HCT116 (cell line): ENCODE measurements at regions not wholly inside any gene's neighbourhood (a gene's known extent, or its start where the extent isn't known, plus 50 kb on each side); places are given as distances from the start of the nearest gene placed in this dataset.

Experiments used
- ATAC-seq: fragments of 200-7000 bp; cut with Tn5 transposase; 2 replicates; pipeline ENCODE4 v1.9.1; 2020; ENCODE audit warnings: mild to moderate bottlenecking, moderate library complexity
- BruUV-seq: library from RNA; stranded (reverse); fragments of 400-500 nt; replicated peaks from 2 replicates; lab custom pipeline; 2021; lab: Mats Ljungman, UMichigan
- CTCF ChIA-PET: fragments of 300-600 bp; sonication (Branson Sonifier 250); formaldehyde crosslinking; loops from one replicate; lab custom pipeline; 2021; ENCODE audit warnings: antibody characterized with exemption; lab: Charles Lee
- POLR2A ChIA-PET: fragments of 300-600, 350-600 bp; sonication (Branson Sonifier 250); formaldehyde crosslinking; loops from one replicate; lab custom pipeline; 2021; ENCODE audit warnings: antibody characterized with exemption; lab: Charles Lee
- RAD21 ChIA-PET, 2 experiments: fragments of 300-600 bp; sonication (Branson Sonifier 250); formaldehyde crosslinking; loops; one replicate each; lab custom pipeline; 2023; ENCODE audit warnings: low total read pairs in 2 of 2; ENCODE audit not compliant: uncharacterized antibody in 2 of 2, unreplicated experiment in 2 of 2, low non-redundant PET in 1 of 2; lab: Charles Lee
- DNase-seq: peaks from one replicate; pipeline ENCODE4 v3.0.0-alpha.2; 2010; ENCODE audit warnings: low read depth, low spot score
- H2AFZ ChIP-seq: fragments of 200-600 bp; shearing (Covaris generic), sonication (generic); 2 replicates; pipeline ENCODE4 v1.6.1; 2017; ENCODE audit warnings: low read depth, mixed run types, mixed read lengths, antibody characterized with exemption, low read length; ENCODE audit not compliant: poor library complexity, severe bottlenecking
- H3K27ac ChIP-seq: 2 replicates; pipeline ENCODE4 v1.5.1; 2012; ENCODE audit warnings: low read depth, low read length
- H3K27me3 ChIP-seq: fragments of 200-600 bp; sonication (generic); 2 replicates; pipeline ENCODE4 v1.6.1; 2016; ENCODE audit warnings: mixed run types, low read length, mixed read lengths; ENCODE audit not compliant: insufficient read depth
- H3K36me3 ChIP-seq, 2 experiments: fragments of 200-500 bp in 1 of 2; fragments of 200-600 bp in 1 of 2; sonication (Bioruptor generic) in 1 of 2; sonication (generic) in 1 of 2; 2 replicates each; pipeline versions ENCODE4 v1.5.1 to v1.6.1; 2014 to 2016; ENCODE audit warnings: low read length in 2 of 2, inconsistent platforms in 1 of 2, mixed read lengths in 1 of 2, mixed run types in 1 of 2; ENCODE audit not compliant: insufficient read depth in 2 of 2, control insufficient read depth in 1 of 2
- H3K4me1 ChIP-seq, 2 experiments: fragments of 200-600 bp in 1 of 2; sonication (generic) in 1 of 2; 2 replicates each; pipeline versions ENCODE4 v1.5.1 to v1.6.1; 2012 to 2017; ENCODE audit warnings: low read length in 2 of 2, inconsistent platforms in 1 of 2, mild to moderate bottlenecking in 1 of 2, mixed read lengths in 1 of 2, mixed run types in 1 of 2, moderate library complexity in 1 of 2; ENCODE audit not compliant: insufficient read depth in 2 of 2, control insufficient read depth in 1 of 2
- H3K4me2 ChIP-seq: fragments of 200-600 bp; sonication (generic); 2 replicates; pipeline ENCODE4 v1.6.1; 2017; ENCODE audit warnings: mixed run types, low read length, mixed read lengths
- H3K4me3 ChIP-seq, 2 experiments: fragments of 200-600 bp in 1 of 2; sonication (generic) in 1 of 2; replicated peaks in 1 of 2; 2 replicates each; pipeline ENCODE4 v1.5.1; 2011 to 2016; ENCODE audit warnings: low read length in 2 of 2, control low read depth in 1 of 2, low read depth in 1 of 2, mild to moderate bottlenecking in 1 of 2, mixed read lengths in 1 of 2, mixed run types in 1 of 2
- H3K79me2 ChIP-seq: fragments of 200-600 bp; sonication (generic); 2 replicates; pipeline ENCODE4 v1.6.1; 2017; ENCODE audit warnings: mild to moderate bottlenecking, mixed run types, low read length, moderate library complexity, mixed read lengths; ENCODE audit not compliant: insufficient read depth
- H3K9ac ChIP-seq: fragments of 200-600 bp; sonication (generic); 2 replicates; pipeline ENCODE4 v1.6.1; 2016; ENCODE audit warnings: low read length, mixed read lengths
- H3K9me2 ChIP-seq: fragments of 200-600 bp; sonication (generic), shearing (Covaris generic); 2 replicates; pipeline ENCODE4 v1.6.1; 2017; ENCODE audit warnings: mixed run types, mild to moderate bottlenecking, moderate library complexity; ENCODE audit not compliant: insufficient read depth
- H3K9me3 ChIP-seq, 2 experiments: fragments of 200-500 bp in 1 of 2; fragments of 200-600 bp in 1 of 2; sonication (Bioruptor generic) in 1 of 2; sonication (generic) in 1 of 2; 2 replicates each; pipeline ENCODE4 v1.6.1; 2014 to 2017; ENCODE audit warnings: low read length in 2 of 2, mixed read lengths in 2 of 2, inconsistent platforms in 1 of 2, low read depth in 1 of 2, mild to moderate bottlenecking in 1 of 2, mixed run types in 1 of 2, moderate library complexity in 1 of 2; ENCODE audit not compliant: control insufficient read depth in 1 of 2, insufficient read depth in 1 of 2
- H4K20me1 ChIP-seq: fragments of 200-600 bp; sonication (generic), shearing (Covaris generic); 2 replicates; pipeline ENCODE4 v1.6.1; 2017; ENCODE audit warnings: mixed run types, mild to moderate bottlenecking, moderate library complexity; ENCODE audit not compliant: insufficient read depth
- CBX3 ChIP-seq: IDR thresholded peaks from 2 replicates; pipeline ENCODE4 v1.6.1; 2012; ENCODE audit warnings: low read depth
- CEBPB ChIP-seq: IDR thresholded peaks from 2 replicates; pipeline ENCODE4 v1.6.1; 2012; ENCODE audit warnings: low read depth
- EGR1 ChIP-seq: IDR thresholded peaks from 2 replicates; pipeline ENCODE4 v1.6.1; 2012; ENCODE audit warnings: low read depth
- ELF1 ChIP-seq: IDR thresholded peaks from 2 replicates; pipeline ENCODE4 v1.6.1; 2012; ENCODE audit warnings: low read depth, borderline replicate concordance
- FOSL1 ChIP-seq: IDR thresholded peaks from 2 replicates; pipeline ENCODE4 v1.6.1; 2012; ENCODE audit warnings: low read depth
- JUND ChIP-seq: IDR thresholded peaks from 2 replicates; pipeline ENCODE4 v1.6.1; 2012
- POLR2A ChIP-seq: IDR thresholded peaks from 2 replicates; pipeline ENCODE4 v1.7.0; 2011; ENCODE audit warnings: borderline replicate concordance; ENCODE audit not compliant: insufficient read depth, insufficient read length; ENCODE audit errors: extremely low read depth
- RAD21 ChIP-seq: IDR thresholded peaks from 2 replicates; pipeline ENCODE4 v1.6.1; 2012; ENCODE audit warnings: low read depth, mild to moderate bottlenecking
- SP1 ChIP-seq: IDR thresholded peaks from 2 replicates; pipeline ENCODE4 v1.6.1; 2012; ENCODE audit warnings: low read depth
- SRF ChIP-seq: IDR thresholded peaks from 2 replicates; pipeline ENCODE4 v1.6.1; 2012; ENCODE audit warnings: low read depth
- YY1 ChIP-seq: IDR thresholded peaks from 2 replicates; pipeline ENCODE4 v1.6.1; 2011; ENCODE audit warnings: low read length, low read depth, moderate library complexity, mild to moderate bottlenecking; ENCODE audit not compliant: insufficient replicate concordance; ENCODE audit errors: extremely low read depth
- ZFX ChIP-seq: fragments of 450-650 bp; IDR thresholded peaks from 2 replicates; pipeline ENCODE4 v1.6.1; 2017
- ZNF274 ChIP-seq: fragments of 200-500 bp; sonication (Bioruptor generic); IDR thresholded peaks from 2 replicates; pipeline ENCODE4 v1.6.1; 2014; ENCODE audit warnings: mild to moderate bottlenecking, low read depth, low read length, inconsistent platforms
- intact Hi-C: fragments of 100-400 bp; cut with micrococcal nuclease; formaldehyde crosslinking; loops from 2 replicates; pipeline ENCODE4 v1.10.0; 2022
- TF ChIP-seq, protein P1 (sequence below): IDR thresholded peaks from 2 replicates; pipeline ENCODE4 v1.6.1; 2012
- TF ChIP-seq, protein P2 (sequence below): IDR thresholded peaks from 2 replicates; pipeline ENCODE4 v1.6.1; 2012
- TF ChIP-seq, protein P3 (sequence below): IDR thresholded peaks from 2 replicates; pipeline ENCODE4 v1.6.1; 2011; ENCODE audit warnings: mild to moderate bottlenecking, low read length, moderate library complexity; ENCODE audit not compliant: insufficient replicate concordance; ENCODE audit errors: extremely low read depth
- TF ChIP-seq, protein P4 (sequence below), 3 experiments: fragments of 200-600 bp in 1 of 3; sonication (generic) in 1 of 3; IDR thresholded peaks in 2 of 3; conservative IDR thresholded peaks in 1 of 3; 2 replicates each; pipeline ENCODE4 v1.5.1; 2012 to 2017; ENCODE audit warnings: low read depth in 2 of 3, low read length in 2 of 3, antibody characterized with exemption in 1 of 3, borderline replicate concordance in 1 of 3, control low read depth in 1 of 3, mild to moderate bottlenecking in 1 of 3, mixed read lengths in 1 of 3, mixed run types in 1 of 3, moderate library complexity in 1 of 3; ENCODE audit not compliant: insufficient read depth in 1 of 3

DNA sequence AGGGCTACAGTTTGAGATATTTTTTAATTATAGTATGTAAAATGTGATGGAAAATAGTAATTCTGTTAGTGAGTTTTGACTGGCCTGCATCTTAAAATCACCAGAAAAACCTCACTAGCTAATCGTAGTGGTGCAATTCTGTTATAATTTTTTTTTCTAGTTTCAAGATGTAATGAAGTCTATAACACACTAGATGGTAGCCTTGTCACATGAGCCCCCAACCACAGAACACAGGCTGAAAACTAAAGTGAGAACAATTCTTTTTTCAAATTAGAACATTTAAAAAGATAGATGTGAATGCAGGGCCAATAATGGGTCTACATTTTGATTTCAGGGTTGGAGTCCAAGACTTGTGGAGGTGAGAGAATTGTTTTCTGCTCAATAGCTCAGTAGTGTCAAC lies 83.3 kb upstream of the KCNH8 start:
- ChIA-PET RAD21 (no interaction called here), POLR2A (no interaction called here), CTCF (no interaction called here)
- no peaks in the 10 kb centered on the region for H3K4me1 ChIP-seq
- H3K9me2 ChIP-seq, result no peaks in the 10 kb centered on the region
- DNase-seq (no peak), ATAC-seq (no peak)
- no peaks in the 10 kb centered on the region for H3K27me3 ChIP-seq
- H3K9me3 ChIP-seq, result peaks cover 0 to 3% of the 10 kb centered on the region in 2 experiments; a peak in 2 of 4 replicates
- no peak overlapping the region for H3K9ac ChIP-seq
- no peaks in the 10 kb centered on the region for H3K79me2 ChIP-seq
- no peak overlapping the region for H3K4me2 ChIP-seq
- no peak overlapping the region for H2AFZ ChIP-seq
- intact Hi-C loops, result loop anchor here (10.0 kb wide), 1 partner anchor 480 kb away; no protein-coding TSS in a partner anchor
- no peaks in the 10 kb centered on the region for H3K36me3 ChIP-seq
- BruUV-seq, result no TSS peak
- H4K20me1 ChIP-seq, result no peaks in the 10 kb centered on the region
- no peak overlapping the region for H3K4me3 ChIP-seq
- no peak overlapping the region for H3K27ac ChIP-seq
- no peak for TF ChIP-seq ZFX
- no peak for TF ChIP-seq ZNF274
- peak; percentile 48 for TF ChIP-seq RAD21
- no peak for TF ChIP-seq FOSL1
- no peak for TF ChIP-seq JUND
- no peak for TF ChIP-seq YY1
- TF ChIP-seq, protein P1, sequence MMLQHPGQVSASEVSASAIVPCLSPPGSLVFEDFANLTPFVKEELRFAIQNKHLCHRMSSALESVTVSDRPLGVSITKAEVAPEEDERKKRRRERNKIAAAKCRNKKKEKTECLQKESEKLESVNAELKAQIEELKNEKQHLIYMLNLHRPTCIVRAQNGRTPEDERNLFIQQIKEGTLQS, result no peak
- no peak for TF ChIP-seq CEBPB

DNA sequence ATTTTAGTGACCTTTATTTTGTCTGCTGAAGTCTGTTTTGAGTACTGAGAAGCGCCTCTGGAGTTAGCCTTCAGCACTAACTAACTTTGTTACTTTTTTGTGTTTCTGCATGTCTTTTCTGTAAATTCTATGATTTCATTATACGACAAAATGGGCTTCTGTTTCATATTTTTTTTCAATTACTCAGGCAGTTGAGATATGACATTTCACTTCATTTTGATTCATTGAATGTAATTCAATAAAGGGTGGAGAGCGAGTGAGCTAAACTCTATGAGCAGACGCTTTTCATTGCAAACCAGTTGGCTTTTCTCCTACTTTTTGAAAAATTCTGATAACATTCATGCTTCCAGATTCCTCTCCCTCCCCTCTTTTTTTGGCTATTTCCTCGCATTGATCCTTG lies 84.4 kb upstream of the KCNH8 start:
- no peak overlapping the region for H3K4me3 ChIP-seq
- H3K27me3 ChIP-seq, result no peaks in the 10 kb centered on the region
- H2AFZ ChIP-seq, result no peak overlapping the region
- DNase-seq (no peak), ATAC-seq (no peak)
- POLR2A ChIA-PET, result no interaction called here
- H3K4me2 ChIP-seq, result no peak overlapping the region
- H3K9me3 ChIP-seq, result peaks cover 0 to 3% of the 10 kb centered on the region in 2 experiments; a peak in 2 of 4 replicates
- intact Hi-C loops, result loop anchor here (10.0 kb wide), 1 partner anchor 481 kb away; no protein-coding TSS in a partner anchor
- H3K9ac ChIP-seq, result no peak overlapping the region
- H3K4me1 ChIP-seq, result no peaks in the 10 kb centered on the region
- CTCF ChIA-PET, result no interaction called here
- TF ChIP-seq ELF1 (no peak), CEBPB (no peak), SP1 (no peak), SRF (no peak), EGR1 (no peak), POLR2A (no peak), ZFX (no peak), CBX3 (no peak)
- TF ChIP-seq, protein P1, result no peak
- TF ChIP-seq, protein P2, sequence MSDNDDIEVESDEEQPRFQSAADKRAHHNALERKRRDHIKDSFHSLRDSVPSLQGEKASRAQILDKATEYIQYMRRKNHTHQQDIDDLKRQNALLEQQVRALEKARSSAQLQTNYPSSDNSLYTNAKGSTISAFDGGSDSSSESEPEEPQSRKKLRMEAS, result no peak
- TF ChIP-seq, protein P3, sequence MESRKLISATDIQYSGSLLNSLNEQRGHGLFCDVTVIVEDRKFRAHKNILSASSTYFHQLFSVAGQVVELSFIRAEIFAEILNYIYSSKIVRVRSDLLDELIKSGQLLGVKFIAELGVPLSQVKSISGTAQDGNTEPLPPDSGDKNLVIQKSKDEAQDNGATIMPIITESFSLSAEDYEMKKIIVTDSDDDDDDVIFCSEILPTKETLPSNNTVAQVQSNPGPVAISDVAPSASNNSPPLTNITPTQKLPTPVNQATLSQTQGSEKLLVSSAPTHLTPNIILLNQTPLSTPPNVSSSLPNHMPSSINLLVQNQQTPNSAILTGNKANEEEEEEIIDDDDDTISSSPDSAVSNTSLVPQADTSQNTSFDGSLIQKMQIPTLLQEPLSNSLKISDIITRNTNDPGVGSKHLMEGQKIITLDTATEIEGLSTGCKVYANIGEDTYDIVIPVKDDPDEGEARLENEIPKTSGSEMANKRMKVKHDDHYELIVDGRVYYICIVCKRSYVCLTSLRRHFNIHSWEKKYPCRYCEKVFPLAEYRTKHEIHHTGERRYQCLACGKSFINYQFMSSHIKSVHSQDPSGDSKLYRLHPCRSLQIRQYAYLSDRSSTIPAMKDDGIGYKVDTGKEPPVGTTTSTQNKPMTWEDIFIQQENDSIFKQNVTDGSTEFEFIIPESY, result no peak
- TF ChIP-seq, protein P4, sequence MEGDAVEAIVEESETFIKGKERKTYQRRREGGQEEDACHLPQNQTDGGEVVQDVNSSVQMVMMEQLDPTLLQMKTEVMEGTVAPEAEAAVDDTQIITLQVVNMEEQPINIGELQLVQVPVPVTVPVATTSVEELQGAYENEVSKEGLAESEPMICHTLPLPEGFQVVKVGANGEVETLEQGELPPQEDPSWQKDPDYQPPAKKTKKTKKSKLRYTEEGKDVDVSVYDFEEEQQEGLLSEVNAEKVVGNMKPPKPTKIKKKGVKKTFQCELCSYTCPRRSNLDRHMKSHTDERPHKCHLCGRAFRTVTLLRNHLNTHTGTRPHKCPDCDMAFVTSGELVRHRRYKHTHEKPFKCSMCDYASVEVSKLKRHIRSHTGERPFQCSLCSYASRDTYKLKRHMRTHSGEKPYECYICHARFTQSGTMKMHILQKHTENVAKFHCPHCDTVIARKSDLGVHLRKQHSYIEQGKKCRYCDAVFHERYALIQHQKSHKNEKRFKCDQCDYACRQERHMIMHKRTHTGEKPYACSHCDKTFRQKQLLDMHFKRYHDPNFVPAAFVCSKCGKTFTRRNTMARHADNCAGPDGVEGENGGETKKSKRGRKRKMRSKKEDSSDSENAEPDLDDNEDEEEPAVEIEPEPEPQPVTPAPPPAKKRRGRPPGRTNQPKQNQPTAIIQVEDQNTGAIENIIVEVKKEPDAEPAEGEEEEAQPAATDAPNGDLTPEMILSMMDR (IDR thresholded peaks at IDR 0.05 in 2 of 3, conservative IDR thresholded peaks at IDR 0.05 in 1 of 3; ENCODE audit: borderline replicate concordance in 1 of 3, insufficient read depth in 1 of 3, low read depth in 2 of 3, low read length in 2 of 3), result no peak
- TF ChIP-seq, all 23 proteins: peak for 0
- Histone ChIP-seq H3K79me2 (no peaks in the 10 kb centered on the region), H3K36me3 (no peaks in the 10 kb centered on the region), H3K27ac (no peak overlapping the region), H4K20me1 (no peaks in the 10 kb centered on the region), H3K9me2 (no peaks in the 10 kb centered on the region)
- RAD21 ChIA-PET, result no interaction called here
- no TSS peak for BruUV-seq
